NAMALWA (cell line): ENCODE measurements at regions not wholly inside any gene's neighbourhood (a gene's known extent, or its start where the extent isn't known, plus 50 kb on each side); places are given as distances from the start of the nearest gene placed in this dataset.

Source experiments
- DNase-seq: peaks from one replicate; pipeline ENCODE4 v3.0.0-alpha.2; 2015; ENCODE audit warnings: low spot score

- no peak for DNase-seq
Observed at GRCh38 chrX:110432091-110432905, 73.7 kb downstream of the RTL9 start.

GRCh38 chrX:110432906-110433215 is 74.2 kb downstream of the RTL9 start:
- DNase-seq: no peak

- DNase-seq: no peak
Observed at GRCh38 chrX:110435196-110435595, 76.5 kb downstream of the RTL9 start.

DNA sequence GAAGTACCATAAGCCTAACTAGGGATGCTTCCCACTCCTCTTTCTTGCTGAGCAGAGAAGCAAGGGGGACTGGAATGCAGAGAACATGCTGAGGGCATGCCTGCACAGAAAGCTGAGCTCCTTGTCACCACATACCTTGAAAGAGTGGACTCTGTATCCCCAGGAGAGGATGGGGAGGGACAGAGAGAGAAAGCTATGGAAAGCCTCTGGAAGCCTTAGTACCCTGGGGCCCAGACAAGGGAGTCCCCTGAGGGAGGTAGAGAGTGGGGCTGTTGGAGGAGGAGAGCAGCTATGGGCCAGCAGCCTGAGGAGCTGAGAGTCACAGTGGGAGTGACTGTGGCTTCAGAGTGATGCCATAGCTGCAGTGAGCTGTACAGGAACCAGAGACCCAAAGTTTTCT is 77.9 kb downstream of the RTL9 start:
- no peak for DNase-seq

- no peak for DNase-seq
Observed at GRCh38 chrX:110437686-110438085, 79.0 kb downstream of the RTL9 start.

GRCh38 chrX:110440016-110440805 is 81.6 kb downstream of the RTL9 start:
- DNase-seq: no peak

- DNase-seq: peak; percentile 44
Observed at GRCh38 chrX:110442635-110443034, 84.0 kb downstream of the RTL9 start.

GRCh38 chrX:110444996-110445395 is 86.3 kb downstream of the RTL9 start:
- no peak for DNase-seq

DNA sequence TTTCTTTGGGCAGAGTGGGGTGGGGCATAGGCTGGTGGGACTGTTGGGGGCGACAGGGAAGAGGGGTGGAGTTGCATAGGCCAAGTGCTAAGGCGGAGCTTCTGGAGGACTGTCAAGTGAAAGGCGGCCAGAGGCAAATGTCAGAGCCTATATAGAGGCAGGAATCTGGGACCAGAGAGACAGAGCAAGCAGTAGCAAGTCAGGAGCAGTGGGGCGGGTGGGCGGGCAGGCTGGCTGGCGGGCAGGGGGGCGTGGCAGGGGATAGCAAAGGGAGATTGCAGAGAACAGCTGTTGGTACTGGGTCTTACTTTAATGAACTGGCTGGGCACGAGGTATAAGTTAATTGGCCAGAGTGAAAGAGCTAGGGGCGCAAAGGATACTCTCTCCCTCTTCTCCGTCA is 89.8 kb downstream of the RTL9 start:
- DNase-seq: no peak

- DNase-seq: no peak
Observed at GRCh38 chrX:110449312-110449711, 90.7 kb downstream of the RTL9 start.

GRCh38 chrX:110450050-110450449 is 91.4 kb downstream of the RTL9 start:
- peak; percentile 72 for DNase-seq

GRCh38 chrX:110454336-110454735 is 95.7 kb downstream of the RTL9 start:
- DNase-seq: no peak

DNA sequence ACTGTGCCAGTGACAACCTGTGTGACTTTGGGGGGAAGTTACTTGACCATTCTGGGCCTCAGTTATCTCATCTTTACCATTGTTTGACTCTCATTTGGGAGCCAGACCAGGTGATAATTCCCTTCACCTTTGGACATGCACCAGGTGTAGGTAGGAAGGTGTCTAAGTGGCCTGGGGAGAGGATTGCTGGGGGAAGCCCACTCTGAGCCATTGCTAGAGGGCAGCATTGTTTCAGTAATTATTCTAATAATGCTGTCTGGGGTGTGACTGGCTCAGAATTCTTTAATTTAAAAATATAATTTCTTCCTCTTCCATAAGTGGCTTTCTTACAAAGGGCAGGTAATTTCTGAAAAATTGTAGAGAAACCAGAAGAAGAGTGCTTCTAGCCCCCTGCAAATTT is 104.3 kb downstream of the RTL9 start:
- DNase-seq: no peak

DNA sequence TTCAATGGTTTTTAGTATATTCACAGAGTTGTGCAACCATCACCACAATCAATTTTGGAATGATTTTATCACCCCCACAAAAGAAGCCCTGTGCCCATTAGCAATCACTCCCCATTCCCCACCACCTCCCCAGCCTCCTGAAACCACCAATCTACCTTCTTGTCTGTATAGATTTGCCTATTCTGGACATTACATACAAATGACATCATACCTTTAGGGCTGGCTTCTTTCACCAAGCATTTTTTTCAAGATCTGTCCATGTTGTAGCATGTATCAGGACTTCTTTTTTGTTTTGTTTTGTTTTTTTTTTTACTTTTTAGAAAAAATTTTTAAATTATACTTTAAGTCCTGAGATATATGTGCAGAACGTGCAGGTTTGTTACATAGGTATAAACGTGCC is 108.1 kb downstream of the RTL9 start:
- no peak for DNase-seq

GRCh38 chrX:110472265-110472664 is 113.6 kb downstream of the RTL9 start:
- no peak for DNase-seq

- no peak for DNase-seq
Observed at GRCh38 chrX:110477593-110478228, 119.1 kb downstream of the RTL9 start.

- DNase-seq: no peak
Observed at GRCh38 chrX:110491846-110492620, 133.4 kb downstream of the RTL9 start.

DNA sequence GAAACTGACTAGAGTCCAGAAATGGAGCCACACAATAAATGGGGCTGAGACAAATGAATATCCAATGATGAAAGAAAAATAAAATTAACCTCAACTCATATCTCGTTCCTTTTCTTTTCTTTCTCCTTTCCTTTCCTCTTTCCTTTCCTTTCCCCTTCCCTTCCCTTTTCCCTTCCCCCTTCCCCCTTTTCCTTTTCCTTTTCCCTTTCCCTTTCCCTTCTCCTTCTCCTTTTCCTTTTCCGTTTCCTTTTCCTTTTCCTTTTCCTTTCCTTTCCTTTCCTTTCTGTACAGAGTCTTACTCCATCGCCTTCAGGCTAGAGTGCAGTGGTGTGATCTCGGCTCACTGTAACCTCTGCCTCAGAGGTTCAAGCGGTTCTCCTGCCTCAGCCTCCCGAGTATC is 146.3 kb downstream of the RTL9 start:
- DNase-seq: no peak

- no peak for DNase-seq
Observed at GRCh38 chrX:110509755-110510532, 151.3 kb downstream of the RTL9 start.

DNA sequence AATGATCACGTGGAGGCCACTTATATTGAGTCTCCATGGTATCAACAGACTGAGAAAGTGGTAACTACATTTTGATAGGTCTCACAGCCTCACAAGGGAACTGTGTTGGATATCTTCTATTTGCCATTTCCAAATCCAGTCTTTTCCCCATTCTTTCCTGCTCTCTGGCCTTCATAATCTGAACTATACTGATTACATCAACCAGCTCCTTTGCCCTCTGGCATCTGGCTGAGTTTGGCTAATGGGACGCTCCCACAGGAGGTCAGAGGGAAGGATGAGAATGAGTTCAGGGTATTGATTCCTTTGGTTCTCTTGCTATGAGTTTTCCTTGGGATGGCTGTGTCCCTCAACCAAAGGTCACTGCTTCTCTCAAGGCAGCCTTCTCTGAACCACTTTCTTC is 152.6 kb downstream of the RTL9 start:
- no peak for DNase-seq

GRCh38 chrX:110512341-110512740 is 153.7 kb downstream of the RTL9 start:
- DNase-seq: no peak

GRCh38 chrX:110514509-110514908 is 155.9 kb downstream of the RTL9 start:
- DNase-seq: no peak
